HL-60 (cell line): ENCODE measurements at regions not wholly inside any gene's neighbourhood (a gene's known extent, or its start where the extent isn't known, plus 50 kb on each side); places are given as distances from the start of the nearest gene placed in this dataset.

Experiments
- DNase-seq, 2 experiments: peaks; one replicate each; pipeline ENCODE4 v3.0.0-alpha.2; 2010 to 2020; ENCODE audit warnings: low read depth in 1 of 2, low spot score in 1 of 2
- H3K27ac ChIP-seq: fragments of 250-450 bp; sonication (Bioruptor Pico); replicated peaks from 2 replicates; pipeline ENCODE4 v1.5.1; 2020; ENCODE audit warnings: mild to moderate bottlenecking, moderate library complexity
- H3K27me3 ChIP-seq: fragments of 250-450 bp; sonication (Bioruptor Pico); 2 replicates; pipeline ENCODE4 v1.5.1; 2021; ENCODE audit warnings: mild to moderate bottlenecking, moderate library complexity; ENCODE audit not compliant: insufficient read depth, poor library complexity, severe bottlenecking
- H3K4me3 ChIP-seq: replicated peaks from 2 replicates; pipeline ENCODE4 v1.5.1; 2011; ENCODE audit warnings: mild to moderate bottlenecking, control low read depth, low read length; ENCODE audit not compliant: insufficient read depth
- CTCF ChIP-seq: IDR thresholded peaks from one replicate; pipeline ENCODE4 v1.5.1; 2011; ENCODE audit warnings: low read length, control low read depth, inconsistent platforms; ENCODE audit not compliant: insufficient read depth
- GABPA ChIP-seq: IDR thresholded peaks from 2 replicates; pipeline ENCODE4 v1.6.1; 2012; ENCODE audit warnings: low read depth
- POLR2AphosphoS5 ChIP-seq: IDR thresholded peaks from 2 replicates; pipeline ENCODE4 v1.6.1; 2012; ENCODE audit warnings: low read depth
- REST ChIP-seq: IDR thresholded peaks from 2 replicates; pipeline ENCODE4 v1.6.1; 2012; ENCODE audit warnings: low read depth; ENCODE audit not compliant: insufficient replicate concordance
- SPI1 ChIP-seq: IDR thresholded peaks from 2 replicates; pipeline ENCODE4 v1.6.1; 2012; ENCODE audit warnings: low read depth, mild to moderate bottlenecking, borderline replicate concordance

GRCh38 chr21:16842696-16843035 is 670.2 kb upstream of the CXADR start:
- no peak overlapping the region for H3K27ac ChIP-seq
- TF ChIP-seq GABPA, result no peak
- no peak for TF ChIP-seq CTCF
- no peak for TF ChIP-seq SPI1
- TF ChIP-seq REST, result no peak
- no peak for TF ChIP-seq POLR2AphosphoS5
- no peaks in the 10 kb centered on the region for H3K27me3 ChIP-seq
- H3K4me3 ChIP-seq, result no peak overlapping the region
- no peak for DNase-seq

GRCh38 chr21:16847211-16847610 is 665.6 kb upstream of the CXADR start:
- TF ChIP-seq POLR2AphosphoS5 (no peak), REST (no peak), CTCF (no peak), SPI1 (no peak), GABPA (no peak)
- DNase-seq, result no peak
- H3K27ac ChIP-seq, result no peak overlapping the region
- no peak overlapping the region for H3K4me3 ChIP-seq
- no peaks in the 10 kb centered on the region for H3K27me3 ChIP-seq

- H3K4me3 ChIP-seq, result no peak overlapping the region
- no peak for DNase-seq
- no peaks in the 10 kb centered on the region for H3K27me3 ChIP-seq
- H3K27ac ChIP-seq, result no peak overlapping the region
- TF ChIP-seq POLR2AphosphoS5 (no peak), REST (no peak), CTCF (no peak), SPI1 (no peak), GABPA (no peak)
Measured at GRCh38 chr21:16851054-16851453, 661.8 kb upstream of the CXADR start.
